SK-N-SH (cell line): ENCODE measurements at regions not wholly inside any gene's neighbourhood (a gene's known extent, or its start where the extent isn't known, plus 50 kb on each side); places are given as distances from the start of the nearest gene placed in this dataset.
A peak's percentile ranks its signal among the peaks of the same experiment; 100 is the strongest.

ENCODE experiments used
- CTCF ChIA-PET: fragments of 300-600, 350-600 bp; formaldehyde crosslinking; extraction: SDS; loops from one replicate; lab custom pipeline; 2021; lab: Yijun Ruan, JAX
- POLR2A ChIA-PET: fragments of 350-600 bp; sonication (Branson Sonifier 250); formaldehyde crosslinking; extraction: SDS; loops from one replicate; lab custom pipeline; 2020; ENCODE audit warnings: antibody characterized with exemption, inconsistent platforms; lab: Yijun Ruan, JAX
- DNase-seq: peaks from one replicate; pipeline ENCODE4 v3.0.0; 2012
- H2AFZ ChIP-seq: fragments of 200-600 bp; sonication (generic); 2 replicates; pipeline ENCODE4 v1.8.1; 2016; ENCODE audit warnings: antibody characterized with exemption, mild to moderate bottlenecking, low read depth
- H3F3A ChIP-seq: fragments of 200-600 bp; sonication (generic); replicated peaks from 2 replicates; pipeline ENCODE3; 2016; ENCODE audit warnings: antibody characterized with exemption, mild to moderate bottlenecking; ENCODE audit not compliant: insufficient read depth
- H3K27ac ChIP-seq, 2 experiments: fragments of 200-500 bp in 1 of 2; fragments of 200-600 bp in 1 of 2; sonication (Bioruptor generic) in 1 of 2; sonication (generic), shearing (Covaris generic) in 1 of 2; 2 replicates each; pipeline versions ENCODE4 v1.5.1 to v1.6.1; 2014 to 2016; ENCODE audit warnings: low read depth in 2 of 2, inconsistent platforms in 1 of 2, low read length in 1 of 2, mild to moderate bottlenecking in 1 of 2, mixed read lengths in 1 of 2
- H3K27me3 ChIP-seq: fragments of 200-600 bp; sonication (generic), shearing (Covaris generic); 2 replicates; pipeline ENCODE4 v1.6.1; 2016; ENCODE audit warnings: mixed run types; ENCODE audit not compliant: insufficient read depth
- H3K36me3 ChIP-seq, 2 experiments: fragments of 200-500 bp in 1 of 2; fragments of 200-600 bp in 1 of 2; sonication (Bioruptor generic) in 1 of 2; sonication (generic) in 1 of 2; replicated peaks in 1 of 2; 2 replicates each; pipeline versions ENCODE3 to v1.5.1; 2014 to 2016; ENCODE audit warnings: low read length in 1 of 2, mild to moderate bottlenecking in 1 of 2; ENCODE audit not compliant: insufficient read depth in 2 of 2, control insufficient read depth in 1 of 2
- H3K4me1 ChIP-seq, 2 experiments: fragments of 200-500 bp in 1 of 2; fragments of 200-600 bp in 1 of 2; sonication (Bioruptor generic) in 1 of 2; sonication (generic), shearing (Covaris generic) in 1 of 2; 2 replicates each; pipeline versions ENCODE4 v1.5.1 to v1.6.1; 2014 to 2016; ENCODE audit warnings: low read depth in 1 of 2, low read length in 1 of 2, mixed run types in 1 of 2; ENCODE audit not compliant: insufficient read depth in 2 of 2, control insufficient read depth in 1 of 2
- H3K4me2 ChIP-seq: fragments of 200-600 bp; sonication (generic), shearing (Covaris generic); 2 replicates; pipeline ENCODE4 v1.6.1; 2017; ENCODE audit warnings: mixed run types
- H3K4me3 ChIP-seq, 2 experiments: fragments of 200-500 bp in 1 of 2; fragments of 200-600 bp in 1 of 2; sonication (Bioruptor generic) in 1 of 2; sonication (generic), shearing (Covaris generic) in 1 of 2; 2 replicates each; pipeline versions ENCODE4 v1.5.1 to v1.8.1; 2014 to 2016; ENCODE audit warnings: low read depth in 2 of 2, inconsistent platforms in 1 of 2, low read length in 1 of 2, mild to moderate bottlenecking in 1 of 2, mixed read lengths in 1 of 2, moderate library complexity in 1 of 2
- H3K79me2 ChIP-seq: fragments of 200-600 bp; sonication (generic); 2 replicates; pipeline ENCODE4 v1.8.1; 2017; ENCODE audit warnings: mild to moderate bottlenecking; ENCODE audit not compliant: insufficient read depth
- H3K9ac ChIP-seq: fragments of 200-600 bp; sonication (generic); 2 replicates; pipeline ENCODE4 v1.6.1; 2017; ENCODE audit warnings: mixed run types
- H3K9me2 ChIP-seq: fragments of 200-600 bp; sonication (generic); 2 replicates; pipeline ENCODE4 v1.6.1; 2017; ENCODE audit warnings: mixed run types
- H3K9me3 ChIP-seq: fragments of 200-600 bp; sonication (generic); 2 replicates; pipeline ENCODE4 v1.6.1; 2017; ENCODE audit warnings: mixed run types, mild to moderate bottlenecking, moderate library complexity
- H4K20me1 ChIP-seq: fragments of 200-600 bp; sonication (generic); 2 replicates; pipeline ENCODE4 v1.6.1; 2017; ENCODE audit warnings: mild to moderate bottlenecking, mixed run types; ENCODE audit not compliant: insufficient read depth
- CHD2 ChIP-seq: fragments of 150-350 bp; IDR thresholded peaks from 2 replicates; pipeline ENCODE4 v1.6.1; 2018; ENCODE audit warnings: low read length; ENCODE audit not compliant: partially characterized antibody
- ELF1 ChIP-seq: IDR thresholded peaks from 2 replicates; pipeline ENCODE4 v1.4.0; 2012
- FOXJ3 ChIP-seq: sonication (generic); formaldehyde crosslinking; IDR thresholded peaks from 2 replicates; pipeline ENCODE4 v1.5.1; 2020; ENCODE audit warnings: mild to moderate bottlenecking, missing genetic modification reagents
- FOXM1 ChIP-seq: IDR thresholded peaks from 2 replicates; pipeline ENCODE4 v1.4.0; 2012; ENCODE audit warnings: low read depth, mild to moderate bottlenecking
- GABPA ChIP-seq: IDR thresholded peaks from 2 replicates; pipeline ENCODE4 v1.4.0; 2012; ENCODE audit warnings: low read depth, mild to moderate bottlenecking
- GATA2 ChIP-seq: sonication (generic); formaldehyde crosslinking; IDR thresholded peaks from 2 replicates; pipeline ENCODE4 v1.5.0; 2020; ENCODE audit warnings: mild to moderate bottlenecking, missing genetic modification reagents
- JUND ChIP-seq: IDR thresholded peaks from 2 replicates; pipeline ENCODE4 v1.4.0; 2012
- MAX ChIP-seq: IDR thresholded peaks from 2 replicates; pipeline ENCODE4 v1.4.0; 2012; ENCODE audit warnings: low read depth
- MEF2A ChIP-seq: IDR thresholded peaks from 2 replicates; pipeline ENCODE4 v1.4.0; 2012; ENCODE audit warnings: low read depth, borderline replicate concordance
- NFIC ChIP-seq: IDR thresholded peaks from 2 replicates; pipeline ENCODE4 v1.4.0; 2012; ENCODE audit warnings: borderline replicate concordance
- POLR2AphosphoS5 ChIP-seq: IDR thresholded peaks from 2 replicates; pipeline ENCODE4 v1.6.1; 2012; ENCODE audit warnings: low read depth, low read length
- RXRA ChIP-seq: IDR thresholded peaks from 2 replicates; pipeline ENCODE4 v1.4.0; 2012; ENCODE audit warnings: low read depth, mild to moderate bottlenecking, borderline replicate concordance
- SIN3A ChIP-seq: IDR thresholded peaks from 2 replicates; pipeline ENCODE4 v1.6.1; 2012; ENCODE audit warnings: low read depth, mild to moderate bottlenecking, low read length, moderate library complexity, borderline replicate concordance
- SMC3 ChIP-seq: IDR thresholded peaks from 2 replicates; pipeline ENCODE4 v1.6.1; 2012; ENCODE audit warnings: low read depth, low read length, improper control_type of control experiment
- TAF1 ChIP-seq: IDR thresholded peaks from 2 replicates; pipeline ENCODE4 v1.6.1; 2012; ENCODE audit warnings: low read depth, mild to moderate bottlenecking, low read length, moderate library complexity, borderline replicate concordance
- TEAD4 ChIP-seq: IDR thresholded peaks from 2 replicates; pipeline ENCODE4 v1.4.0; 2012; ENCODE audit warnings: mild to moderate bottlenecking, borderline replicate concordance; ENCODE audit not compliant: insufficient read depth
- USF2 ChIP-seq: fragments of 150-350 bp; IDR thresholded peaks from 2 replicates; pipeline ENCODE4 v1.6.1; 2017; ENCODE audit warnings: antibody characterized with exemption, low read length, low read depth, borderline replicate concordance
- YY1 ChIP-seq: IDR thresholded peaks from 2 replicates; pipeline ENCODE4 v1.4.0; 2012; ENCODE audit warnings: low read depth, mild to moderate bottlenecking
- WGBS: methylation state at CpG from one replicate; pipeline ENCODE4 v1.1.6; 2017; ENCODE audit warnings: low lambda C conversion rate; 5-methylcytosine and 5-hydroxymethylcytosine counted together
- TF ChIP-seq, protein P1 (sequence below): IDR thresholded peaks from 2 replicates; pipeline ENCODE4 v1.4.0; 2012; ENCODE audit warnings: low read depth, borderline replicate concordance
- TF ChIP-seq, protein P2 (sequence below): IDR thresholded peaks from 2 replicates; pipeline ENCODE4; 2012
- TF ChIP-seq, protein P3 (sequence below): IDR thresholded peaks from 2 replicates; pipeline ENCODE4 v1.4.0; 2012; ENCODE audit warnings: low read depth, borderline replicate concordance
- TF ChIP-seq, protein P4 (sequence below): IDR thresholded peaks from 2 replicates; pipeline ENCODE4 v1.6.1; 2012; ENCODE audit warnings: mild to moderate bottlenecking, low read depth, low read length, moderate library complexity

DNA sequence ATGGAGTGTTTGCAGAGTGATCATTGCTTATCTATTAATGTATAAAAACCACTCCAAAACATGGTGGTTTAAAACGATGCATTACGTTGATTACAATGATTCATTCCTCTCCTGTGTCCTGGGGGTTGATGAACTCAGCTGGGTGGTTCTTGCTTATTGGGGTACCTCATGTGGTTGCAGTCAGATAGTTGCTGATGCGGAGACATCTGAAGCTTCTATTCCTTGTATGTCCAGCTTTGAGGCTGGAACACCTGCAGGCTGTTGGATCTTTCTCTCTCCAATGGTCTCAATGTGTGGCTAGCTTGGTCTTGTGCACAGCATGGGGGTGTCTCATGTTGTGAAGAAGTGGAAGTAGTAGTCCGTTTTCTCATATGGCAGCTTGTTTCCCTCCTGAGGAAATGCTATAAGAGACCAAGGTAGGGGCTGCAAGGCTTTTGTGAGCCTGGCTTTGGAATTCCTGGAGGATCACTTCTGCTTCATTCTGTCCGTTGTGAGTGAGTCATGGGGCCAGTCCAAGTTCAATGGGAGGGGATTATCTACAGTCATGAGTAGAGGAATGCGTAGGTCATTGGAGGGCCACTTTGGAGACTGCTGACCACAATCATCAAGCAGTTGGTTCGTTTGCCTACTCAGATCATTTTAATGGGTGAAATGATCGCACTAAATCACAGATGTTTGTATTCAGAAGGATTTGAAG is 601.0 kb downstream of the SLC4A3 start (continued):
- no peak for TF ChIP-seq USF2
- TF ChIP-seq SIN3A, result no peak
- TF ChIP-seq TAF1, result 0 out of 2 replicates have a peak, but pooled peaks have one; percentile 24
- no peak for TF ChIP-seq YY1
- peak; percentile 69; the same call in 1 of the 2 replicates for TF ChIP-seq TEAD4
- TF ChIP-seq, protein P1, sequence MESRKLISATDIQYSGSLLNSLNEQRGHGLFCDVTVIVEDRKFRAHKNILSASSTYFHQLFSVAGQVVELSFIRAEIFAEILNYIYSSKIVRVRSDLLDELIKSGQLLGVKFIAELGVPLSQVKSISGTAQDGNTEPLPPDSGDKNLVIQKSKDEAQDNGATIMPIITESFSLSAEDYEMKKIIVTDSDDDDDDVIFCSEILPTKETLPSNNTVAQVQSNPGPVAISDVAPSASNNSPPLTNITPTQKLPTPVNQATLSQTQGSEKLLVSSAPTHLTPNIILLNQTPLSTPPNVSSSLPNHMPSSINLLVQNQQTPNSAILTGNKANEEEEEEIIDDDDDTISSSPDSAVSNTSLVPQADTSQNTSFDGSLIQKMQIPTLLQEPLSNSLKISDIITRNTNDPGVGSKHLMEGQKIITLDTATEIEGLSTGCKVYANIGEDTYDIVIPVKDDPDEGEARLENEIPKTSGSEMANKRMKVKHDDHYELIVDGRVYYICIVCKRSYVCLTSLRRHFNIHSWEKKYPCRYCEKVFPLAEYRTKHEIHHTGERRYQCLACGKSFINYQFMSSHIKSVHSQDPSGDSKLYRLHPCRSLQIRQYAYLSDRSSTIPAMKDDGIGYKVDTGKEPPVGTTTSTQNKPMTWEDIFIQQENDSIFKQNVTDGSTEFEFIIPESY, result 0 out of 2 replicates have a peak, but pooled peaks have one; percentile 62
- TF ChIP-seq, protein P2, sequence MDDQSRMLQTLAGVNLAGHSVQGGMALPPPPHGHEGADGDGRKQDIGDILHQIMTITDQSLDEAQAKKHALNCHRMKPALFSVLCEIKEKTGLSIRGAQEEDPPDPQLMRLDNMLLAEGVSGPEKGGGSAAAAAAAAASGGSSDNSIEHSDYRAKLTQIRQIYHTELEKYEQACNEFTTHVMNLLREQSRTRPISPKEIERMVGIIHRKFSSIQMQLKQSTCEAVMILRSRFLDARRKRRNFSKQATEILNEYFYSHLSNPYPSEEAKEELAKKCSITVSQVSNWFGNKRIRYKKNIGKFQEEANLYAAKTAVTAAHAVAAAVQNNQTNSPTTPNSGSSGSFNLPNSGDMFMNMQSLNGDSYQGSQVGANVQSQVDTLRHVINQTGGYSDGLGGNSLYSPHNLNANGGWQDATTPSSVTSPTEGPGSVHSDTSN, result peak; percentile 54; the same call in 1 of the 2 replicates
- no peak for TF ChIP-seq GATA2
- peak; percentile 85 for TF ChIP-seq JUND
- TF ChIP-seq NFIC, result peak; percentile 39; the same call in 1 of the 2 replicates

GRCh38 chr2:220240641-220241040 is 613.2 kb downstream of the SLC4A3 start:
- Histone ChIP-seq H3K27me3 (no peaks in the 10 kb centered on the region), H3K4me3 (no peak overlapping the region), H2AFZ (no peak overlapping the region), H3K9me3 (no peaks in the 10 kb centered on the region), H3K4me2 (no peak overlapping the region), H3K9ac (no peak overlapping the region), H3K4me1 (no peaks in the 10 kb centered on the region), H3F3A (no peaks in the 10 kb centered on the region), H3K79me2 (no peaks in the 10 kb centered on the region), H3K36me3 (no peaks in the 10 kb centered on the region), H4K20me1 (no peaks in the 10 kb centered on the region), H3K9me2 (no peaks in the 10 kb centered on the region), H3K27ac (no peak overlapping the region)
- WGBS, result 69% methylated on average over 1 of the region's 1 CpG
- ChIA-PET CTCF (no interaction called here), POLR2A (no interaction called here)
- no peak for DNase-seq
- TF ChIP-seq MAX (no peak), GABPA (no peak), USF2 (no peak), POLR2AphosphoS5 (no peak), ELF1 (no peak), SMC3 (no peak), FOXJ3 (no peak), SIN3A (no peak), RXRA (no peak), YY1 (no peak), CHD2 (no peak), FOXM1 (no peak), MEF2A (no peak), GATA2 (no peak)
- TF ChIP-seq, protein P3, sequence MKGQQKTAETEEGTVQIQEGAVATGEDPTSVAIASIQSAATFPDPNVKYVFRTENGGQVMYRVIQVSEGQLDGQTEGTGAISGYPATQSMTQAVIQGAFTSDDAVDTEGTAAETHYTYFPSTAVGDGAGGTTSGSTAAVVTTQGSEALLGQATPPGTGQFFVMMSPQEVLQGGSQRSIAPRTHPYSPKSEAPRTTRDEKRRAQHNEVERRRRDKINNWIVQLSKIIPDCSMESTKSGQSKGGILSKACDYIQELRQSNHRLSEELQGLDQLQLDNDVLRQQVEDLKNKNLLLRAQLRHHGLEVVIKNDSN, result no peak
- TF ChIP-seq, protein P4, sequence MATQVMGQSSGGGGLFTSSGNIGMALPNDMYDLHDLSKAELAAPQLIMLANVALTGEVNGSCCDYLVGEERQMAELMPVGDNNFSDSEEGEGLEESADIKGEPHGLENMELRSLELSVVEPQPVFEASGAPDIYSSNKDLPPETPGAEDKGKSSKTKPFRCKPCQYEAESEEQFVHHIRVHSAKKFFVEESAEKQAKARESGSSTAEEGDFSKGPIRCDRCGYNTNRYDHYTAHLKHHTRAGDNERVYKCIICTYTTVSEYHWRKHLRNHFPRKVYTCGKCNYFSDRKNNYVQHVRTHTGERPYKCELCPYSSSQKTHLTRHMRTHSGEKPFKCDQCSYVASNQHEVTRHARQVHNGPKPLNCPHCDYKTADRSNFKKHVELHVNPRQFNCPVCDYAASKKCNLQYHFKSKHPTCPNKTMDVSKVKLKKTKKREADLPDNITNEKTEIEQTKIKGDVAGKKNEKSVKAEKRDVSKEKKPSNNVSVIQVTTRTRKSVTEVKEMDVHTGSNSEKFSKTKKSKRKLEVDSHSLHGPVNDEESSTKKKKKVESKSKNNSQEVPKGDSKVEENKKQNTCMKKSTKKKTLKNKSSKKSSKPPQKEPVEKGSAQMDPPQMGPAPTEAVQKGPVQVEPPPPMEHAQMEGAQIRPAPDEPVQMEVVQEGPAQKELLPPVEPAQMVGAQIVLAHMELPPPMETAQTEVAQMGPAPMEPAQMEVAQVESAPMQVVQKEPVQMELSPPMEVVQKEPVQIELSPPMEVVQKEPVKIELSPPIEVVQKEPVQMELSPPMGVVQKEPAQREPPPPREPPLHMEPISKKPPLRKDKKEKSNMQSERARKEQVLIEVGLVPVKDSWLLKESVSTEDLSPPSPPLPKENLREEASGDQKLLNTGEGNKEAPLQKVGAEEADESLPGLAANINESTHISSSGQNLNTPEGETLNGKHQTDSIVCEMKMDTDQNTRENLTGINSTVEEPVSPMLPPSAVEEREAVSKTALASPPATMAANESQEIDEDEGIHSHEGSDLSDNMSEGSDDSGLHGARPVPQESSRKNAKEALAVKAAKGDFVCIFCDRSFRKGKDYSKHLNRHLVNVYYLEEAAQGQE, result no peak
